OCI-LY7 (cell line): ENCODE measurements at regions not wholly inside any gene's neighbourhood (a gene's known extent, or its start where the extent isn't known, plus 50 kb on each side); places are given as distances from the start of the nearest gene placed in this dataset.
"Not testable (repeated sequence)": the region's sequence is repeated elsewhere in the genome, so short reads cannot be mapped to it uniquely, and the experiment has no call there.

ENCODE experiments used
- BruUV-seq: library from RNA; stranded (reverse); fragments of 400-500 nt; replicated peaks from 2 replicates; lab custom pipeline; 2021; lab: Mats Ljungman, UMichigan
- CTCF ChIA-PET: fragments of 300-600 bp; sonication (Branson Sonifier 250); formaldehyde crosslinking; loops from one replicate; lab custom pipeline; 2022; ENCODE audit warnings: antibody characterized with exemption; ENCODE audit not compliant: unreplicated experiment; lab: Charles Lee
- POLR2A ChIA-PET: fragments of 300-600 bp; sonication (Branson Sonifier 250); formaldehyde crosslinking; loops from one replicate; lab custom pipeline; 2022; ENCODE audit warnings: antibody characterized with exemption; lab: Charles Lee
- DNase-seq: peaks from one replicate; pipeline ENCODE4 v3.0.0-alpha.2; 2015; ENCODE audit warnings: low spot score
- H2AFZ ChIP-seq: fragments of 200-600 bp; sonication (generic), shearing (Covaris generic); 2 replicates; pipeline ENCODE4 v1.6.1; 2014; ENCODE audit warnings: mild to moderate bottlenecking, antibody characterized with exemption, low read length, moderate library complexity
- H3K27ac ChIP-seq: fragments of 200-600 bp; sonication (generic); 2 replicates; pipeline ENCODE4 v1.5.1; 2014; ENCODE audit warnings: mixed run types, low read depth, mild to moderate bottlenecking, moderate library complexity, low read length, inconsistent platforms; ENCODE audit not compliant: poor library complexity, severe bottlenecking
- H3K36me3 ChIP-seq: fragments of 200-600 bp; sonication (generic); 2 replicates; pipeline ENCODE4 v1.6.1; 2014; ENCODE audit warnings: mild to moderate bottlenecking, antibody characterized with exemption, low read length, moderate library complexity, mixed read lengths; ENCODE audit not compliant: insufficient read depth
- H3K4me1 ChIP-seq: fragments of 200-600 bp; sonication (generic); 2 replicates; pipeline ENCODE4 v1.5.1; 2014; ENCODE audit warnings: mild to moderate bottlenecking, low read length; ENCODE audit not compliant: insufficient read depth, poor library complexity, severe bottlenecking
- H3K4me2 ChIP-seq: fragments of 200-600 bp; sonication (generic); 2 replicates; pipeline ENCODE4 v1.6.1; 2014; ENCODE audit warnings: mild to moderate bottlenecking, low read length
- H3K4me3 ChIP-seq: fragments of 200-600 bp; sonication (generic); 2 replicates; pipeline ENCODE4 v1.5.1; 2014; ENCODE audit warnings: mild to moderate bottlenecking, low read depth, low read length; ENCODE audit not compliant: poor library complexity, severe bottlenecking
- H3K79me2 ChIP-seq: fragments of 200-600 bp; sonication (generic); 2 replicates; pipeline ENCODE4 v1.6.1; 2016; ENCODE audit warnings: low read depth, mild to moderate bottlenecking, low read length, moderate library complexity, mixed read lengths; ENCODE audit not compliant: insufficient read depth
- H3K9me2 ChIP-seq: fragments of 200-600 bp; sonication (generic); 2 replicates; pipeline ENCODE4 v1.6.1; 2016; ENCODE audit warnings: mild to moderate bottlenecking, low read length, mixed read lengths; ENCODE audit not compliant: insufficient read depth
- H3K9me3 ChIP-seq: fragments of 200-600 bp; sonication (generic); 2 replicates; pipeline ENCODE4 v1.6.1; 2014; ENCODE audit warnings: mild to moderate bottlenecking, mixed run types, low read length, mixed read lengths
- H4K20me1 ChIP-seq: fragments of 200-600 bp; sonication (generic); 2 replicates; pipeline ENCODE4 v1.6.1; 2014; ENCODE audit warnings: mild to moderate bottlenecking, antibody characterized with exemption, low read length, moderate library complexity, mixed read lengths; ENCODE audit not compliant: insufficient read depth
- EZH2phosphoT487 ChIP-seq: fragments of 200-600 bp; sonication (generic); IDR thresholded peaks from 2 replicates; pipeline ENCODE4 v1.6.1; 2018; ENCODE audit warnings: low read depth, borderline replicate concordance, mild to moderate bottlenecking, mixed run types, antibody characterized with exemption, low read length, moderate library complexity, mixed read lengths
- intact Hi-C: fragments of 100-400 bp; cut with micrococcal nuclease; formaldehyde crosslinking; loops from one replicate; pipeline ENCODE4 v1.10.0; 2022; ENCODE audit not compliant: unreplicated experiment
- TF ChIP-seq, protein P1 (sequence below): fragments of 200-600 bp; sonication (generic); conservative IDR thresholded peaks from 2 replicates; pipeline ENCODE4 v1.5.1; 2014; ENCODE audit warnings: mild to moderate bottlenecking, antibody characterized with exemption, low read length, moderate library complexity, mixed read lengths

- Histone ChIP-seq H3K4me2 (no peak overlapping the region), H3K9me3 (no peaks in the 10 kb centered on the region), H3K27ac (no peak overlapping the region), H3K36me3 (no peaks in the 10 kb centered on the region), H3K9me2 (no peaks in the 10 kb centered on the region), H2AFZ (no peak overlapping the region), H3K4me1 (no peaks in the 10 kb centered on the region), H4K20me1 (no peaks in the 10 kb centered on the region), H3K79me2 (no peaks in the 10 kb centered on the region), H3K4me3 (no peak overlapping the region)
- DNase-seq = no peak
- no TSS peak for BruUV-seq
- CTCF ChIA-PET = no interaction called here
- TF ChIP-seq, protein P1, sequence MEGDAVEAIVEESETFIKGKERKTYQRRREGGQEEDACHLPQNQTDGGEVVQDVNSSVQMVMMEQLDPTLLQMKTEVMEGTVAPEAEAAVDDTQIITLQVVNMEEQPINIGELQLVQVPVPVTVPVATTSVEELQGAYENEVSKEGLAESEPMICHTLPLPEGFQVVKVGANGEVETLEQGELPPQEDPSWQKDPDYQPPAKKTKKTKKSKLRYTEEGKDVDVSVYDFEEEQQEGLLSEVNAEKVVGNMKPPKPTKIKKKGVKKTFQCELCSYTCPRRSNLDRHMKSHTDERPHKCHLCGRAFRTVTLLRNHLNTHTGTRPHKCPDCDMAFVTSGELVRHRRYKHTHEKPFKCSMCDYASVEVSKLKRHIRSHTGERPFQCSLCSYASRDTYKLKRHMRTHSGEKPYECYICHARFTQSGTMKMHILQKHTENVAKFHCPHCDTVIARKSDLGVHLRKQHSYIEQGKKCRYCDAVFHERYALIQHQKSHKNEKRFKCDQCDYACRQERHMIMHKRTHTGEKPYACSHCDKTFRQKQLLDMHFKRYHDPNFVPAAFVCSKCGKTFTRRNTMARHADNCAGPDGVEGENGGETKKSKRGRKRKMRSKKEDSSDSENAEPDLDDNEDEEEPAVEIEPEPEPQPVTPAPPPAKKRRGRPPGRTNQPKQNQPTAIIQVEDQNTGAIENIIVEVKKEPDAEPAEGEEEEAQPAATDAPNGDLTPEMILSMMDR = no peak
- TF ChIP-seq EZH2phosphoT487 = no peak
- intact Hi-C loops = no loop called here
- POLR2A ChIA-PET = no interaction called here
Measured at GRCh38 chr6:72466971-72467566, 154.8 kb upstream of the KCNQ5 start.

DNA sequence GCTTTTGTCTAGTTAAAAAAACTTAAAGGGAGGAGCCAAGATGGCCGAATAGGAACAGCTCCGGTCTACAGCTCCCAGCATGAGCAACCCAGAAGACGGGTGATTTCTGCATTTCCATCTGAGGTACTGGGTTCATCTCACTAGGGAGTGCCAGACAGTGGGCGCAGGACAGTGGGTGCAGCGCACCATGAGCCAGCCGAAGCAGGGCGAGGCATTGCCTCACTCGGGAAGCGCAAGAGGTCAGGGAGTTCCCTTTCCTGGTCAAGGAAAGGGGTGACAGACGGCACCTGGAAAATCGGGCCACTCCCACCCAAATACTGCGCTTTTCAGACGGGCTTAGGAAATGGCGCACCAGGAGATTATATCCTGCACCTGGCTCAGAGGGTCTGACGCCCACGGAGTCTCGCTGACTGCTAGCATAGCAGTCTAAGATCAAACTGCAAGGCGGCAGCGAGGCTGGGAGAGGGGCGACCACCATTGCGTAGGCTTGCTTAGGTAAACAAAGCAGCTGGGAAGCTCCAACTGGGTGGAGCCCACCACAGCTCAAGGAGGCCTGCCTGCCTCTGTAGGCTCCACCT lies 152.4 kb upstream of the KCNQ5 start:
- DNase-seq, H3K4me3 ChIP-seq, H3K4me2 ChIP-seq, H3K79me2 ChIP-seq, H2AFZ ChIP-seq, H3K9me2 ChIP-seq, POLR2A ChIA-PET, intact Hi-C loops, H3K36me3 ChIP-seq, BruUV-seq, H3K27ac ChIP-seq, H3K4me1 ChIP-seq, H3K9me3 ChIP-seq, H4K20me1 ChIP-seq, CTCF ChIA-PET: not testable (repeated sequence)

- TF ChIP-seq, protein P1 = no peak
- TF ChIP-seq EZH2phosphoT487 = no peak
- no peaks in the 10 kb centered on the region for H3K79me2 ChIP-seq
- no peak overlapping the region for H3K27ac ChIP-seq
- no peak overlapping the region for H3K4me2 ChIP-seq
- H3K9me3 ChIP-seq = no peaks in the 10 kb centered on the region
- no peaks in the 10 kb centered on the region for H3K9me2 ChIP-seq
- CTCF ChIA-PET = no interaction called here
- H3K4me3 ChIP-seq = no peak overlapping the region
- POLR2A ChIA-PET = no interaction called here
- H4K20me1 ChIP-seq = no peaks in the 10 kb centered on the region
- no peak overlapping the region for H2AFZ ChIP-seq
- no peaks in the 10 kb centered on the region for H3K36me3 ChIP-seq
- no peaks in the 10 kb centered on the region for H3K4me1 ChIP-seq
- no peak for DNase-seq
- no TSS peak for BruUV-seq
- intact Hi-C loops = no loop called here
Measured at GRCh38 chr6:72476051-72476450, 145.8 kb upstream of the KCNQ5 start.
